SHP77 treated with DMSO at 0.1 percent for 48 hours (cell line): ENCODE measurements at regions not wholly inside any gene's neighbourhood (a gene's known extent, or its start where the extent isn't known, plus 50 kb on each side); places are given as distances from the start of the nearest gene placed in this dataset.

Source experiments
- DNase-seq: peaks from one replicate; lab custom pipeline; 2025; lab: John Stamatoyannopoulos, UW

DNA sequence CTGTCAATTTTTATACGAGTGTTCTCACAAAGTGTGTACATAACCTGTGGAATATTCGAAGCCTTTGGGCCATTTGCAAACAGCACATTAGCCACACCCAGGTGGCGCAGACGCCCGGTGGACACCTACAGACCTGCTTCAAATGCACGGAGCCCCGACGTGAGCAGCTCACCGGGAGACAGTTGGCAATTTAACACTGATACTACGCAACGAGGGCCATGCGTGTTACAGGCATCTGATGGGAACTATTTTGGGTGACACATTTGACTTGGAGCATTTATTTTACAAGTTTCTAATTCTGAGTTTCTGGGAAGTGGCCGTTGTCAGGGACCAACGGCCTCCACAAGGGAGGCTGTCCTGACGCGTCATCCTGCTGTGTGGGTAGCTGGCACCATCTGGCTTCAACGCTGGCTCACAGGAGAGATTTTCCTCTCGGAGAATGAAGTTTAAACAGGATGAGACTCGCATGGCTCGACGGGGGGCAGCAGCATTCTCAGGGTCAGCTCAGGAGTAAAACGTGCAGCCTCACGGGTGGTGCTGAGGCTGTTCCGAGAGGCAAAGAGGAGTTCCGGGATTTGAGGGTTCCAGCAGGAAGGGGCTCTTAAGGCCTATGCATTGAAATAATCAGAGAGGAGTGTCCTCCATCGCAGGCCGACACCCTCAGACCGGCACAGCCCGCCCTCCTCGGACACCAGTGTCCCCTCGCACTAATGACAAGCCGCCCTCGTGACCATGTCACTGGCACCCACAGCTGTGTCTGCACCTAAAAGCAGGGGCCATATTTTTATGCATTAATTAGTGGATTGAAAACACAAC is 207.4 kb downstream of the DLL1 start:
- no peak for DNase-seq

DNA sequence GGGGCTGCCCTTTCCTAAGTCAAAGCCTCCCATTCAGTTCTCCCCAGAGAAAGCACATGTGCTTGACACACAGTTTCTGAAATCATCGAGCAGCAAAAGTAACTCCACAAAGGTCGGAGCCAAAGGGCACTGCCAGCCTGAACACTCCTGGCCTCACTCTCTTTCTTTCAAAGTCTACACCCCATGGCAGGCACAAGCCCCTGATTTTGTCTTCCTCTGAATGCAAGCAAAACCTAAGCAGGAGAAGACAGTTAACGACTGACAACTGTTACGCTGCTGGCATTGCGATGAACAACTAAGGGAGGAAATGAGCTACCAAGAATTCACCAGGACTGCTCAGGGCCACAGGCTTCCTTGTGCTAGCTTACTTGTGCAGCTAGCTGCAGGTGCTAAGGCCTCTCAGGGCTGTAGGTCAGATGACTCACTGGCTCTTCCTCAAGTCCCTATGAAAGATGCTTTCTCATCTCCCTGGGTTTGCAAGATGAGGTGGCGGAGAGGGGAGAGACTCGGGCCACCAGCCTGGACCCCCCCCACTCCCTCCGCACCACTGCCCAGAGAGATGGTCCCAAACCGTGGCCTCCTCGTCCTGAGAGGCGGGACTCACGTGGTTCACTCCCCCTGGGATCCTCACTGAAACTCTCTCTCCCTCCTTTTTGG is 208.2 kb downstream of the DLL1 start:
- DNase-seq: no peak

DNA sequence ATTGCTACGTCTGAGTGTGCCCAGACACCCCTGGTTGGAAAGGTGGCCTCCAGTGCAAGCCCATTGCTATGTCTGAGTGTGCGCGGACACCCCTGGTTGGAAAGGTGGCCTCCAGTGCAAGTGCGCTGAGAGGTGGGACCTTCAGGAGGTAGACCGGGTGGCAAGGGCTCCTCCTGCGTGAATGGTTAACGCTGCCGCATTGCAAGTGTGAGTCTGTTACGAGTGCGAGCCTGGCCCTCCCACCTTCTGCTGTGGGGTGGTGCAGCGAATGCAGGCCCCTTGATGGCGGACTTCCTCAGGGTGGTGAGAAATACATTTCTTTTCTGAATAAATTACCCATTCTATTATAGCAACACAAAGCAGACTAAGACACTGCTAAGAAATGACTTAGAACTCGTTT is 208.8 kb downstream of the DLL1 start:
- DNase-seq: no peak

DNA sequence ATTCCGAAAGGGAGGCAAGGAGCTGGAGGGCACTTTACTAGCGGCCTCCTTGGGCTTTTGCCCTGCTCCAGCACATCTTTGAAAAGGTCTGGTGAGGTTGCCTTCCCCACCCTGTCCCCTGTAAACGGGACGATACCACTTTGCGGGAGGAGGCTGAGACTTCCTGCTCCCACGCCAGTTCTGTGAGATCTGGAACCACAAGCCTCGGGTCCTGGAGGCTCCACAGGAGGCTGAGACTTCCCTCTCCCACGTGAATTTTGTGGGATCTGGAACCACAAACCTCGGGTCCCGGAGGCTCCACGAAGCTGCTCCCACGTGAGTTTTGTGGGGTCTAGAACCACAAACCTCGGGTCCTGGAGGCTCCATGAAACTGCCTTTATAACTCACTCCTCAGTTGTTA is 209.3 kb downstream of the DLL1 start:
- DNase-seq: no peak

DNA sequence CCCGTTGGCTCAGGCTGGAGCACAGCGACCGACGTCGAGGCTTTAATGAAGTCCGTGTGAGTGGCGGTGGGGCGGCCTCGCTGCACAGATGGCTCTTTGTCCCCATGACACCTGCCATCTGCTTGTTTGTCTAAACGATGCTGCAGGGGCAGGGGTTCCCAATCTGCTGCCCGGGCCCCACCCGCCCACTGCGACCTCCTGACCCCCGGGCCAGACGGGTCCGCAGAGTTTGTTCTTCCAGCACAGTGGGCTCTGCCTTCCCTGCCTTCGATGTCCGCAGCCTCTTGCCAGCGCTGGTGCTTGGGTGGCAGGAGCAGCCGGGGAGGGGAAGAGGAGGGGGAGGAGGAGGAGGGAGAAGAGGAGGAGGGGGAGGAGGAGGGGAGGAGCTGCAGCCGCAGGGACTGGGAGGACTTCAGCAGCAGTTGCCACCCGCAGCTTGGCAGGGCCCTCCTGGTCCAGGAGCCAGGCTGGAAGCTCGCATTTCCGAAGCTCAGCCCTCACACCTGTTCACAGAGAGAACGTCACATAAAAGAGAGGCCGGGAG is 210.0 kb downstream of the DLL1 start:
- DNase-seq: no peak

DNA sequence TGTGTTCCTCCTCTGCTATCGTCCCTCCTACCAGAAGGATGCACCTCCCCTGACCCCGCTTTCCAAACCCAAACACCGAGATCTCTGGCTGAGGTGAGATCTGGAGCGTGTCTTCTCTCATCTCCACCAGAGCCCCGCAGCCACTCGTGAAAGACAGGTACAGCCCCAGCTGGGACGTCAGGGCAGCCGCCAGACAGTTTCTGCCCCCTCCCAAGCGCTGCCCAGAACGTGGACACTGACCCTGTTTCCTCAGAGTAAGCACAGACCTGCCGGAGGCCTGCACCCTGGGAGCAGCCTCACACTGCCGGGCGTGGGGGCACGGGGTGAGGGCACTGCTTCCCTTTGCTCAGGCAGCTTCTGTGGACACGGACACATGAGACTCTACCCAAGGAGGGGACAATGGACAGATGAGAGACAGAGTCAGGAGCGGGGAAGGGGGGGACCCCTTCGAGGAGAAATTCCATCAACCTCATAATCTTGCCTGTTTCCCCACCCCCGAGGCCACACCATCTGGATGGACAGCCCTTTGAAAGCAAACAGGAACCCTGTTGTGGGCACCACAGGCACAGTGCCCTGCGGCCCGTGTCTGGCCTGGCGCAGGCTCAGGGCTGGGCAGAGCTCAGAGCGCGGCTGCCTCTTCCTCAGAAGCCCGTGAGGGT is 210.6 kb downstream of the DLL1 start:
- DNase-seq: no peak

DNA sequence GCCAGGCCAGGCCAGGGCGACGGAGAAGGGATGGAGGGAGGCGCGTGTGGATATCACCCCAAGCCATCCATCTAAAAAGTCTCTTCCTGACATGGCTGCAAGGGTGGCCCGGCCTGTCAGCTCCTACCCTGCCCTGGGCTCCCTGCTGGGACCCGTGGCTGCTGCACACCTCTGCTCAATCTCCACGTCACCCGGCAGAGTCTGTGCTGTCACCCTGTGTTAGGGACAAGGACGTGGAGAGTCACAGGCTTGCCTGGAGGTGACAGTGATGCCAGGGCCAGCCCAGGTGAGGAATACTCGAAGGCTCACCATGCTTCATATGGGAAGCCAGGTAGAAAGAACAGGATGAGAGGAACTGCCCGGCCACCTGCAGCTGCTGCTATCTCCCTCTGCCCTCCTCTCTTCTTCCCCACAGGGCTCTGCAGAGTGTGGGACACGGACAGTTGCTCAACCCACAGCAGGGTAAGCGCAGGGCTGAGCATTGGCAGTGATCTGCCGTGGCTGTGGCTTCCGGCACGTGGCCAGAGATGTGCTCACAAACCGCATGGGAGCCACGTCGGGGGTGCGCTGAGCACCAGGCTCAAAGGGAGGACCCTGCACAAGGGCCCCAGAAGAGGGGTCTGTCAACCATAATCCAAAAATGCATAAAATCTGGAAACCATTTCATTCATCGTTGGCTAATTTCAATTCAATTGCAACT is 214.3 kb downstream of the DLL1 start:
- DNase-seq: no peak

DNA sequence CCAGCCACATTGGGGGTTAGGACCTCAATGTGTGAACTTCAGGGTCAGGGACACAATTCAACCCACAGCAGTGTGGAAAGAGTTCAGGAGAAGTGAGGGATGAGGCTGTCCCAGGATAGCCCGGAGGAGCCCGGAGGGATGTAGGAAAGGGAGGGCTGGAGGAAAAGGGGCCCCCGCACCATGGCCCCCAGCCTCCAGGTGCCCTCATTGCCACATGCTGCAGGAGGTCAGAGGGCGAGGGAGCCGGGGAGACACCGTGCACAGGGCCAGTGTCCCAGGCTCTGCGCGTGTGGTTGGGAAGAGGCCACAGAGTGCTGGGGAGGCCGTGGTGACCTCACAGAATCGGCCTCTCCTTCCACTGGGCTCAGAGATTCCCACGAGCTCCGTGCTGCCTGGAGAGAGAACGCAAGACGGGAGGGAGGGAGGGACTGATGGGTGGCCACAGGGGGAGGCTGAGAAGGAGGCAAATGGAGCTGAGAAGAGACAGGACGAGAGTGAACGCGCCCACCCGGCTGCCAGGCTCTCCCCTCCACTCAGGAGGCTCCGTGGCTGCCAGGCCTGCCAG is 215.1 kb downstream of the DLL1 start:
- no peak for DNase-seq

DNA sequence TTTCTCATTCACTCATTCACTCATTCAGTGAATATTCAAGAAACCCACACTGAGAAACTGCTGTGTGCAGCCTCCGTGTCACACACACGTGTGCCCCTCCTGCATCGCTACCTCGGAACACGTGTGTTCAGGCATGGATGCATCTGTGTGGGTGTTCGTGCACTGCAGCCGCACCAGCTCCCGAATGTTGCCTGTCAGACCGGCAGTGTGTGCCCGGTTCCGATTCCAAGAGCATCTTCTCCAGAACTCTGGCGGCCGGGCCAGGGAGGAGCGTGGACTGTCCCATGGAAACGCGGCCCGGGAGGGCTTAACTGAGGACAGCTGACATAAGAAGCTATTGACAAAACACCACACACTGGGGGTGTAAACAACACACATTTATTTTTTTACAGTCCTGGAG is 216.0 kb downstream of the DLL1 start:
- no peak for DNase-seq

DNA sequence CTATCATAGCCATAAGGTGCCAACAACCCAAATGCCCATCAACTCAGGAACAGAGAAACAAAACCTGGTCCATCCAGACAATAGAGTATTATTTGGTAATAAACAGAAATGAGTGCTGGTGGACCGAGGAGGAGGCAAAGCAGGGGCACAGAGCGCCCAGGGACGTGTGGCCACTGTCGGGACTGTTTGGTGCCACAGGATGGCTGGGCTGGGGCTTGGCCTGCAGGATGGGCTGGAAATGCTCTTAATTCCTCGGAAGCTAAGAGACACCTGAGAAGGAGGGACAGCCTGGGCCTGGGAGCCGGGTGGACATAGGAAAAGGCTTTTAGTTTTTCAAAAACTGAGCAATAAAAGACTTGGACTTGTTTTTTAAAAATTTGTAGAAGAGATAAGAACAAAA is 216.4 kb downstream of the DLL1 start:
- DNase-seq: no peak

DNA sequence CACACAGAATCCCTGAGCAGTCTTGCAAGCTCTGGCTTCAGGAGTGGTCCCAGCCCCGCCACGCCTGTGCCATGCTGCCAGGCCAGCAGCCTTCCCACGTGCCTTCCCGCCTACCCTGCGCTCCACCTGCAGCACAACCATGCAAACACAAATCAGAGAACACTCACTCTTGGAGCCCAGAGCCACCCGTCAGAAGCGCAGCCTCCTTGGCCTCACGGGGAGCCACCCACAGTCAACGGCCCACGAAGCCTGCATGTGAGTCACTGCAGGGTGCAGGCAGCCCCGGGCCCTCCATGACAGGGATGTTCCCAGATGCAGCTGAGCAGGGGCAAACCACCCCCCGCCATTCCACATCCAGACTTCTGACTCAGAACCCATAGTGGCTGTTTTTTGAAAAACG is 217.0 kb downstream of the DLL1 start:
- no peak for DNase-seq

DNA sequence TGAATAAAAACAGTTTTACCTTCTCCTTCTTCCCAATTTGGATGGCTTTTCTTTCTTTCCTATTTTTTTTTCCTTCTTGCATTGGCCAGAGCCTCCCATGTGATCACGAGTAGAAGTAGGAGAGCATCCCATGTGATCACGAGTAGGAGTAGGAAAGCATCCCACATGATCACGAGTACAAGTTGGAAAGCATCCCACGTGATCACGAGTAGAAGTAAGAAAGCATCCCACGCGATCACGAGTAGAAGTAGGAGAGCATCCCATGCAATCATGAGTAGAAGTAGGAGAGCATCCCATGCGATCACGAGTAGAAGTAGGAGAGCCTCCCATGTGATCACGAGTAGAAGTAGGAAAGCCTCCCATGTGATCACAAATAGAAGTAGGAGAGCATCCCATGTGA is 218.6 kb downstream of the DLL1 start:
- no peak for DNase-seq

DNA sequence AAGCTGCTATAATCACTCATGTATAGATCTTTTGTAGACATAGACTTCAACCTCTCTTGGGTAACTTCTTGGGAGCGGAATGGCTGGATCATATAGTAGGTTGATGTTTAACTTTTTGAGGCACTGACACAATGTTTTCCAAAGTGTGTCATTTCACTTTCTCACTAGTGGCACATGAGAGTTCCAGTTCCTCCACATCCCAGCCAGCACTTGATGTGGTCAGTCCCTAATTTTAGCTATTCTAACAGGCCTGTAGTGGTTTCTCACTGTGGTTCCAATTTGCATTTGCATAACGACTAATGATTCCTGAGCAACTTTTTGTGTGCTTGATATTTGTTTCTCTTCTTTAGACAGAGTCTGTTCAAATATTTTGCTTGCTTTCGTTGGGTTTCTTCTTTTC is 221.3 kb downstream of the DLL1 start:
- DNase-seq: no peak

DNA sequence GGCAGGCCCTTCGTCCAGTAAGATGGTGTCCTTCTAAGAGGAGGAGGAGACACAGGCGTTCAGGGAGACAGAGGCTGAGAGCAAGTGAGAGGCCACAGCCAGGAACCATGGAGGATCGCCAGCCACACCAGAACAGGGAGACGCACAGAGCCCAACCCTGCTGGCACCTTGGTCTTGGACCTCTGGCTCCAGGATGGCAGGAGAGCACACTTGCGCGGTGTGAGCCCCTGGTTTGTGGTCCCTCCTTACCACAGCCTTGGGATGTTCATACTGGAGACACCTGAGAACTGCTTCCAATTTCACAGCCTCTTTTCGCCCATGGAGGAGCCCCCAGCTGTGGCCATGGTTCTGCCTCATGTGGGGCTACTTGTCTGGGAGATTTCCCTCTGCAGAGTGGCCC is 222.4 kb downstream of the DLL1 start:
- no peak for DNase-seq

DNA sequence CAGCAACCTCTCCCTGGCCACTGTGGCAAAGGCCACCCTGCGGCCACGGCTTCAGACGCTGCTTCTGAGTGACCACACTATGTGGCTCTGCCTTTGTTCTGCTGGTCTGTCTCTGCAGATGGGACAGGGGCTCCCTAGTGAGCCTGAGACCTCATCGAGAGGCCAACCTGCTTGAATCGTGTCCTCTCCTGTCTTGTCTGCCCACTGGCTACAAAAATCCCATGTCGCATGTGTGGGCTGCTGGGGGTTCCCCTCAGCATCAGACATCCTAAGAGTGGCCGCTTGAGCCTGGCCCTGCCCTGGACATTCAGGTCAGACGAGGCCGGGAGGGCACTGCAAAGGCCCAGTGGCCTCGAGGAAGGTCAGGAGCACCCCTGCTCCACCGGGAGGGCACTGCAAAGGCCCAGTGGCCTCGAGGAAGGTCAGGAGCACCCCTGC is 222.9 kb downstream of the DLL1 start:
- no peak for DNase-seq

DNA sequence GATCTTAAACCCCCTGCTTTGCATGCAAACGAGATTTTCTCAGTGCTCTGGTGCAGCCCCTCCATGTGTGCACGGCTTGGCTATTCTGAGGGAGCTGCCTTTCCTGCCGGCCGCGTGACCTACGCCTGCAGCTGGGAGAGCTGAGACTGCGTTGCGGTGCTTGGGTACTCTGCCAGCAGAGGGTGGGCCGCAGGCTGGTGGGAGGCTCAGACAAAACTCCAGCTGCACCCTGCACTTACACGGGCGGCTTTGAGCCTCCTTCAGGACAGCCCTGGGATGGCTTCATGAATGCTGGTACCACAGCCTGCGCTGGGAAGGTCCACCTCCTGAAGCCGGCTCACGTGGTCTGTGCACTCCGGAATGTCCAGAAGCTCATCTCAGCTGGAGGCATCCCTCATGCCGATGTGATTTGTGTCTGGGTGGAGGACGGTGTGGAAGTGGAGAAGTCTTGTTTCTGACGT is 223.7 kb downstream of the DLL1 start:
- DNase-seq: no peak

DNA sequence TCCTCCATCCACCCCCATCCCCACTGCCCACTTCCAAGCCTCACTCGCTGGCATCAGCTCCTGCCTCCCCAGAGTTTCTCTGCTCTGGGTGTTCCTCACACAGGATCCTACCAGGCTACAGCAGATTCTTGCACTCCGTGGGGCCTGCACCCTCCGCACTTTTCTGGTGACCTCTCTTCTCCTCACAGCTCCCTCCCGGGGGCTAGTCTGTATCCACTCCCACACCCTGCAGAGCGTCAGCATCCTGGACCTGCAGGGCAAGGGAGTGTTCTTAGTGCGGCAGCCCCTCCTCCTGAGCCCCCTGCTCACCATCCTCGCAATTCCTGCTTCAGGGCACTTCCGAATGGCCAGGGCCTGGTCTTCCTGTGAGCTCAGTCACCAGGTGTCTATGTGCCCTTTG is 224.2 kb downstream of the DLL1 start:
- no peak for DNase-seq

DNA sequence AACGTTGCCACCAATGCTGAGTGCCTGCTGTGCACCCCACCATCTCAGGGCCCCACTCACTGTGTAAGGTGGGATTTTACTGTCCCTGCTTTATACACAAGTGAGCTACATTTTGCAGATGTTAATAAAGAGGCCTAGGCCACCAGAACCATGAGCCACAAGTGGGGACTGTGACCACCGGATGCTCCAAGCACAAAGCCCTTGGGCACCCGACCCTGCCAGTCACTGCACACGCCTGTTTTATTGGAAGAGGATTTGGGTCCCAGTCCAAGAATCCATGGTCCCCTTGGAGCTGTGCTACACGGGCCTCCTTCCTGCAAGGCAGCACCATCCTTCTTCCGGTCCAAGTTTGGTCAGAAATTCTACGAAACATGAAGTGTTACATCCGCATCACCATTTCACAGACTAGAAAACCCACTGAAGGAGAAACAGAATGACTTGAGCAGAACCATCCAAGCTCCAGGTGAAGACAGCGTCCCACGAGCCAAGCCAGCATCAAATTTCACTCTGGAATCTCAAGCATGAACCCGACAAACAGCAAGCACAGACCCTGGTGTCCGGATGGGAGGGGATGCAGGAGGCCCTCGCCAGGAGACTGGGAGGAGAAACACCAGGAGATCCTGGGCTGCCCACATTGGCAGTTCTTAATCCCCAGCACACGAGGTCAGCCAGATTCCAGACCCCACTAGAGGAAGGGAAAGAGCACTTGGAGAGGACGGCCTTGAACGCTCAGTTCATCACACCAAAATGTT is 226.9 kb downstream of the DLL1 start:
- DNase-seq: no peak

DNA sequence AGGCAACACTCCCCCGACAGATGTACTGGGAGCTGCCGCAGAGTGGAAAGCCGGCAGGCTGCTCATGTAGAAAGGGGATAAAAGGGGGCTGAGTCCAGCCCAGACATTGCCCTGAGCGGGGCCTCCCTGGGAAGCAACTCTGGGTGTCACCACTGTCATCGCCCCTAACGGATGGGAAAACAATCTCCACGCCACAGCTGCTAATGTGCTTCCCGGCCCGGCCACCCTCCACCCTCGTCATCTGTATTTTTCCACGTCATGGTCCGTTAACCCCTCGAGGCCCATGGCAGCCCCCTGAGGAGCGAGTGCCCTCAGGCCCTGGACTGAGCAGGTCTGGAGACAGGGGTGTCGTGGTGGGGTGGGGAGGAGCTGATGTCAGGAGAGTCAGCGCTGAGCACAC is 227.4 kb downstream of the DLL1 start:
- no peak for DNase-seq

DNA sequence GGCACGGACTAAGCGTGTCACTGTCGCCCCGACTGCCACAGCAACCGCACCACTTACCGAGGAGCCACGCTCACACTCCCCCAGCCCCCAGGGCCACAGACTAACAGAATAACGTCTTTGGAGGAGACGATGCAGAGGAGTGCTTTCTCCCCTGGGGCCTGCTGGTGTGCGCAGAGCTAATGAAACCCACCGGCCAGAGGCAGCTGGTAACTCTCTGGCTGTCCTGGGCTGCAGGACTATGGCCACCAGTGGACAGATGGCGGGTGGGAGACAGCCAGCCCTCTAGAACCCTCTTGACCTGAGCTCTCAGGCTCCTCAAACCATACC is 228.0 kb downstream of the DLL1 start:
- no peak for DNase-seq

DNA sequence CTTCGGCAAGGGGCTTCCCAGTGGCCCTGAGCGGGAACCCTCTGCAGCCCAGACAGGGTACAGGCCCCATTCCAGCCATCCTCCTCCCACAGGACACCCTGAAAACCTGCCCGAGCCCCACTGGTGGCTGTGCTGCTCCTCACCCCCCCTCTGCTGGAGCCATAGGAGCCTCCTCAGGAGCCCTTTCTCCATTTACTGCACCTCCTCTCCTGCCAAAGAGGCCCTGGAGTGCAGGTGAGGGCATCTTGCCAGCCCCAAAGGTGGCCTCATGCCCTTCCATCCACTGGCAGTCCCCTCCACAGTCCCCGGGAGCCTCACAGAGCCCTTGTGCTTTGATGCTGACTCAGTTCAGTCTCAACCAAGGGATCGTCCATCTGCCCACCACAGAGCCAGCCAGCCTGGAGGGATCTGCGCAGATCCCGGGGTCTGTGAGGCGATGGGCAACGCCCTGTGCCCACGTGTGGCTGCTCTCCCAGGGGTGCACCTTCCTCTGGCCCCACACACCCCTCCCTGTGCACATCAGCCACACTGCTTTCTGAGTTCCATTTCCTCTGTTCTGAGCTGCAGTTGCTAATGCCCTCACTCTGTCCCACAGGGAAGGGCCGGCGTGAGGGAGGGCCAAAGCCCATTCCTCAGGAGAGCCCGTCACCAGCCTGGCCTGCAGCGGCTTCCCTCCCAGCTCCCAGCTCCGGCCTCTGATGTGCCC is 228.5 kb downstream of the DLL1 start:
- DNase-seq: no peak
